HFFc6 (cell line): ENCODE measurements at regions not wholly inside any gene's neighbourhood (a gene's known extent, or its start where the extent isn't known, plus 50 kb on each side); places are given as distances from the start of the nearest gene placed in this dataset.

Experiments used
- DNase-seq: peaks from one replicate; pipeline ENCODE4 v3.0.0-alpha.2; 2018
- H3K27ac Mint-ChIP-seq: 2 replicates; pipeline ENCODE4 v1.8.0; 2020; ENCODE audit warnings: mild to moderate bottlenecking, mixed read lengths
- H3K27me3 Mint-ChIP-seq: 2 replicates; pipeline ENCODE4 v1.8.0; 2021; ENCODE audit warnings: mild to moderate bottlenecking, moderate library complexity, mixed read lengths; ENCODE audit not compliant: insufficient read depth
- H3K36me3 Mint-ChIP-seq: 2 replicates; pipeline ENCODE4 v1.8.0; 2021; ENCODE audit warnings: low read depth, mixed read lengths
- H3K4me1 Mint-ChIP-seq: 2 replicates; pipeline ENCODE4 v1.8.0; 2020; ENCODE audit warnings: low read depth, mixed read lengths
- H3K4me3 Mint-ChIP-seq: 2 replicates; pipeline ENCODE4 v1.8.0; 2020; ENCODE audit warnings: mild to moderate bottlenecking, moderate library complexity, mixed read lengths
- H3K9me3 Mint-ChIP-seq: 2 replicates; pipeline ENCODE4 v1.8.0; 2020; ENCODE audit warnings: mild to moderate bottlenecking, mixed read lengths
- TF ChIP-seq, protein P1 (sequence below): fragments of 200-600 bp; sonication (generic); IDR thresholded peaks from 2 replicates; pipeline ENCODE4 v1.5.0; 2021; ENCODE audit warnings: antibody characterized with exemption, mild to moderate bottlenecking

DNA sequence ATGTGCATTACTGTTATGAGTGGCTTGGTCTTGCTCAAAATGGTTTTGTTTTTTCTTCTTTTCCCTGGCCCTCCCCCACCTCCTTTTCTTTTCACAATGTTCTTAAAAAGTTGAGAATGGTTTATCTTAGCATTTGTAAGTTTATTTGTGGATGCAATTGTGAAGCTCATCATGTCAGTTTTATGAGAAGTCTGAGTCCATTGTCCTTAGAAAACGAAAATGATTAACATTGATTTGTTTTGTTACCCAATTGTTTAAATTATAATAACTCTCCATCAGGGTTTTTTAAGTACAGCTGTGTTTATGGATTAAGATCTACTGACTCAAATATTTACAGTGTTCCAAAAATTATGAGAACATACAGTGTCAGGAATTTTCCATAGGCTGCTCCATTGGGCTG is 511.3 kb upstream of the PAPPA start:
- no peaks in the 10 kb centered on the region; the same call in 1 of the 2 replicates for H3K27me3 Mint-ChIP-seq
- TF ChIP-seq, protein P1, sequence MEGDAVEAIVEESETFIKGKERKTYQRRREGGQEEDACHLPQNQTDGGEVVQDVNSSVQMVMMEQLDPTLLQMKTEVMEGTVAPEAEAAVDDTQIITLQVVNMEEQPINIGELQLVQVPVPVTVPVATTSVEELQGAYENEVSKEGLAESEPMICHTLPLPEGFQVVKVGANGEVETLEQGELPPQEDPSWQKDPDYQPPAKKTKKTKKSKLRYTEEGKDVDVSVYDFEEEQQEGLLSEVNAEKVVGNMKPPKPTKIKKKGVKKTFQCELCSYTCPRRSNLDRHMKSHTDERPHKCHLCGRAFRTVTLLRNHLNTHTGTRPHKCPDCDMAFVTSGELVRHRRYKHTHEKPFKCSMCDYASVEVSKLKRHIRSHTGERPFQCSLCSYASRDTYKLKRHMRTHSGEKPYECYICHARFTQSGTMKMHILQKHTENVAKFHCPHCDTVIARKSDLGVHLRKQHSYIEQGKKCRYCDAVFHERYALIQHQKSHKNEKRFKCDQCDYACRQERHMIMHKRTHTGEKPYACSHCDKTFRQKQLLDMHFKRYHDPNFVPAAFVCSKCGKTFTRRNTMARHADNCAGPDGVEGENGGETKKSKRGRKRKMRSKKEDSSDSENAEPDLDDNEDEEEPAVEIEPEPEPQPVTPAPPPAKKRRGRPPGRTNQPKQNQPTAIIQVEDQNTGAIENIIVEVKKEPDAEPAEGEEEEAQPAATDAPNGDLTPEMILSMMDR, result no peak
- H3K4me1 Mint-ChIP-seq, result peaks cover 52% of the 10 kb centered on the region
- peak overlapping the region; percentile 43; the same call in 1 of the 2 replicates for H3K4me3 Mint-ChIP-seq
- peak overlapping the region; percentile 71 for H3K27ac Mint-ChIP-seq
- H3K36me3 Mint-ChIP-seq, result no peaks in the 10 kb centered on the region
- no peak for DNase-seq
- H3K9me3 Mint-ChIP-seq, result no peaks in the 10 kb centered on the region

DNA sequence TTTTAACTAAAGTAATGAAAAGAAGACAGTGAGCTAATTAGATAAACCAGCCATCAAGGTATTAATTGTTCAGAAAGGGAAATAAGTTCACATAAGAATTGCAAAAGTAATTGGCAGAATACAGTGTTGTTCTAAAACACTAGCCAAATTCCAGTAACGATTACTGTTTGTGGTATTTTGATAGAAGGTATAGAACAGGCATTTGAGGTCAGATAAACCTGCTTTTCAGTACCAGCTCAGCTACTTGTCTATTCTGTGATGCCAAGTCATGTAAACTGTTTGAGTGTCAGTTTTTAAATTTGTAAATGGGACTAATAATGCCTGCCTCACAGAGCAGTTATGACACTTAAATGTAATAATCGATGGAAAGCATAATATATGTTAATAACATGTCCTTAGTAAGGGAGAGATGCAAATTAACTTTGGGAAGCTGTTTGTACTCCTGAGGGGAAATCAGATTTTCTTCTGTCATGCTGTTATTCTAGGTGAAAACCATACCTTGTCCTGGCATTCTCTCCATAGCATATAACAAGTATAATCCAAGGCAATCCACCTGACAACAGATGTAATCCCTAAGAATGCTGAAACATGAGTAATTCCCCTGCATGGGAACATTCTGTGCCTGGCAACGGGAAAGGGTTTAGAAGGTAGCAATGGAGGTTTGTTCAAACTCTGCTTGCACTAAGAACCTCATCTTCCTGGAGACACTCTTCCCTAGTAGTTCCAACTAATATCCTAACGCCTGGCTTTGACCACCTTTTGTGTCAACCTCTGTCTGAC is 509.5 kb upstream of the PAPPA start:
- Mint-ChIP-seq H3K27ac (no peak overlapping the region), H3K36me3 (no peaks in the 10 kb centered on the region), H3K9me3 (no peaks in the 10 kb centered on the region), H3K27me3 (no peaks in the 10 kb centered on the region; the same call in 1 of the 2 replicates), H3K4me3 (no peak overlapping the region), H3K4me1 (peaks cover 45% of the 10 kb centered on the region)
- TF ChIP-seq, protein P1, result no peak
- no peak for DNase-seq

DNA sequence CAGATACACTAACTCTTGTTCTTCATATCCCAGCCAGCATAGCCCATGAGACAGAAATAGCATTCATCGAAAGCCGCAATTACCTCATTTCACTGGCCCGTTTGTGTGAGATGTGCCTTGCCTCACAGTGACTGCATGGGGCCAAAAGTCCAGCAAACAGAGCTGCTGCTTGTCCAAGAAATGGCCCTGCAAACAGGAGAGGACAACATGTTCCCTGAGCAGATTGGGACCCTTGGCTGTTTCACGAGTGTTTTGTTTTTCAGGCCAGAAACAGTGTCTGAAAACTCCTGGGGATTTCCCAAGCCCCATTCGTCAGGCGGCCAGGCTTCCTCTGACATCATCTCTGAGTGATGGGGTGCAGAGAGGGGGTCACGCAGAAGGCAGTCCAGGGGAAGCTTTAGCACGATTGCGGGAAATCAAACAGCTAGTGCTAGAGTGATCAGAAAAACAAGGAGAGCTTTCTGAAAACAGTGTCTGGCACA is 503.6 kb upstream of the PAPPA start:
- Mint-ChIP-seq H3K27ac (peak overlapping the region; percentile 98), H3K4me1 (peaks cover 61% of the 10 kb centered on the region)

DNA sequence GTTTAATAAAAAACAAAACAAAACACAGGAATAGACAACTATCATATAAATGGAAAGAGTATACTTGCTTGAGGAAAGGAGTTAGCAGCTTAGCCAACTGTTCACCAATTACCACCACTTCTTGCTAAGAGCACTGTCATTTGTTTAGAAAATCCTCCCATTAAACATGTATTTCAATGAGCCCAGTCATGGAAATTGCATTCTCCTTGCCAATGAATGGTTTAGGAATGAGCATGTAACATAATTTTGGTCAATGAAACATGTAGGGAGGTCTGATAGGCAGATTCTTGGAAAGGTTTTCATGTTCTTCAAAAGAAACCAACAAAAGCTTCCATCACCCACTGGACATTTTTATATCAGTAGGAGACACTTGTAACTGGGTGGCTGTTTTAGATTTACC is 502.8 kb upstream of the PAPPA start:
- no peaks in the 10 kb centered on the region for H3K9me3 Mint-ChIP-seq
- no peaks in the 10 kb centered on the region for H3K36me3 Mint-ChIP-seq
- H3K4me3 Mint-ChIP-seq, result peak overlapping the region; percentile 82
- no peaks in the 10 kb centered on the region for H3K27me3 Mint-ChIP-seq
- peak overlapping the region; percentile 98 for H3K27ac Mint-ChIP-seq
- TF ChIP-seq, protein P1, result no peak
- H3K4me1 Mint-ChIP-seq, result peaks cover 65% of the 10 kb centered on the region
- DNase-seq, result peak; percentile 93

More for the DNA sequence above, 503.6 kb upstream of the PAPPA start:
- Mint-ChIP-seq H3K27me3 (no peaks in the 10 kb centered on the region), H3K4me3 (peak overlapping the region; percentile 82), H3K36me3 (no peaks in the 10 kb centered on the region), H3K9me3 (no peaks in the 10 kb centered on the region)
- TF ChIP-seq, protein P1, result no peak
- peak; percentile 86 for DNase-seq

DNA sequence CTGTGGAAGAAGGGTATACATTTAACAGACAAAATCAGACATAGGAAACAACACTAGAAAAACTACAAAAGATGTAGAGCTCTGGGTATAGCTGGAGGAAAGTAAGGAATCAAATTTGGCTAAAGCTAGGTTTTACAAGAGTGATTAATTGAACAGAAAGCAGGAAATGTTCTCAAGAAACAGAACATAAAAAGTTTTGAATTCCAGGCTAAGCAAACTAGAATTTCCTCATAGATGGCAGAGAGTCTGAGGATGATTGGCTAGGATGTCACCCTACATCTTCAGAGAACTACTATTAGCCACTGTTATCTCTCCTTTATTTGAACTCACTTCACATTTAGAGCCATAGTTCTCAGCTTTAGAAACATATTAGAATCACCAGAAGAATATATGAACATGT is 502.1 kb upstream of the PAPPA start:
- peak; percentile 25 for DNase-seq
- Mint-ChIP-seq H3K4me3 (peak overlapping the region; percentile 82), H3K27me3 (no peaks in the 10 kb centered on the region), H3K9me3 (no peaks in the 10 kb centered on the region), H3K27ac (peak overlapping the region; percentile 98), H3K36me3 (no peaks in the 10 kb centered on the region), H3K4me1 (peaks cover 65% of the 10 kb centered on the region)
- TF ChIP-seq, protein P1, result no peak
